SKM-1 treated with dmso at 0.1 percent for 144 hours (cell line): ENCODE measurements at regions not wholly inside any gene's neighbourhood (a gene's known extent, or its start where the extent isn't known, plus 50 kb on each side); places are given as distances from the start of the nearest gene placed in this dataset.
"Not testable (repeated sequence)": the region's sequence is repeated elsewhere in the genome, so short reads cannot be mapped to it uniquely, and the experiment has no call there.

ENCODE experiments used
- DNase-seq: peaks from one replicate; lab custom pipeline; 2025; ENCODE audit not compliant: unreplicated experiment; lab: John Stamatoyannopoulos, UW

- DNase-seq = no peak
Observed at GRCh38 chr19:27962264-27962663, 1250.7 kb downstream of the UQCRFS1 start.

DNA sequence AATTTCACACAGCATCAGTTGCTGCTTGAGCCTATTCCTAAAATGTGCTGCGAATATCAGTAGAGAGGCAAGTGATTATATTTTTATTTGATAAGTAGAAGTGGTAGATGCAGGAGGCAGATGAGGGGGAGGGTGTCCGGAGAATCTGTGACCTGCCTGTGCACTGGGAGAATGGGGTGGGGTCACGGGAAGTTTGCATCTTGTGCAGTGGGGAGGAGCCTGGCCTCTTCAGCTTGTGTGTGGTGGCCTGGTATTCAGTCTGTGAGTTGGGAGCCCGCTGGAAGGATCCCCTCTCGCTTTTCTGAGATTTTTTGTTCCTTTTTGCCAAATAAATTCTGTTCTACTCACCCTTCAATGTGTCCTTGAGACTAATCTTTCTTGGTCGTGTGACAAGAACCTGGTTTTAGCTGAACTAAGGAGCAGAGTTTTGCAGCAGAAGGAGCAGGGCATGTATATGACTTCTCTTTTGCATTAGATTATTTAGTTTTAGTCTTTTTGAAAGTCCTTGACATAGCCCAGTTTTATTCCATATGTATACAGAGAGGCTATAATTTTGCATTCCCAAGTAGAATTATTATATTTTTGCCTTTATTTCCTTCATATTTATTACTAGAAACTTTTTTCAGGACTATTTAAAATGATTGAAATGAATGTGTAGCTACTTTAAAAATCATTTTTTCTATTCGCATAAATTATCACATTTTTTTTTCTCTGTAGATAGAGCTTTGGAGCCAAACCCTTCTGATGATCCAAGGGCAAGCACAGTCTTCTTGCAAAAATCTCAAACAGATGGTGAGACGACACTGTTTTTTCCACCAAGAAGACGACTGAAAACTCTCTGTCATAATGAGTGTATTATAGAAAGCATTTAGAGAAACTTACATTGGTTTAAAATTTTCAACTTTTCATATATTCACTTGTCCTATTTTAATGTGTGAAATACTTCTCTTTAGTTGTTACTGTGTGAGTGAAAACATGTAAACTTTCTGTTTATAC lies 1257.2 kb downstream of the UQCRFS1 start:
- DNase-seq = no peak

DNA sequence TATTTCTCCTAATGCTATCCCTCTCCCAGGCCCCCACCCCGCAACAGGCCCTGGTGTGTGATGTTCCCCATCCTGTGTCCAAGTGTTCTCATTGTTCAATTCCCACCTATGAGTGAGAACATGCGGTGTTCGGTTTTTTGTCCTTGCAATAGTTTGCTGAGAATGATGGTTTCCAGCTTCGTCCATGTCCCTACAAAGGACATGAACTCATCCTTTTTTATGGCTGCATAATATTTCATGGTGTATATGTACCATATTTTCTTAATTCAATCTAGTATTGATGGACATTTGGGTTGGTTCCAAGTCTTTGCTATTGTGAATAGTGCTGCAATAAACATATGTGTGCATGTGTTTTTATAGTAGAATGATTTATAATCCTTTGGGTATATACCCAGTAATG lies 1270.3 kb downstream of the UQCRFS1 start:
- DNase-seq = not testable (repeated sequence)

- no peak for DNase-seq
Observed at GRCh38 chr19:27936139-27936538, 1276.8 kb downstream of the UQCRFS1 start.

DNA sequence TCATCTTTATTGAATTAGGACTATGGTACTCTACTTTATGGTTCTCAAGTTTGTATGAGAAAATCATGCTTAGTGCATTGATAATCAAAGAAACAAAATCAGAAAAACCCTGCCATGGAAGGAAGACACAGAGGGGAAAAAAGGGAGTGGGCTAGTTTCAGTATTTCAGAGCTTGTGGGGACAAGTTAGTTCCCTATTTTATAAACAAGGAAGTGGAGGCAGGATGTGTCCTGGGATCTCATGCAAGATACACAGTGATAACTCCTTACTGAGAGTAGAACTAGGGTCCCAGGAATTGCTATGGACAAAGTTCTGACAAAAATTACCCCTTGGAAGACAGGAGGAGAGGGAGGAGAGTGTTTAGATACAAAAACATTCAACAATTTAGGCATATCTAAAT lies 1277.3 kb downstream of the UQCRFS1 start:
- peak; percentile 43 for DNase-seq

DNA sequence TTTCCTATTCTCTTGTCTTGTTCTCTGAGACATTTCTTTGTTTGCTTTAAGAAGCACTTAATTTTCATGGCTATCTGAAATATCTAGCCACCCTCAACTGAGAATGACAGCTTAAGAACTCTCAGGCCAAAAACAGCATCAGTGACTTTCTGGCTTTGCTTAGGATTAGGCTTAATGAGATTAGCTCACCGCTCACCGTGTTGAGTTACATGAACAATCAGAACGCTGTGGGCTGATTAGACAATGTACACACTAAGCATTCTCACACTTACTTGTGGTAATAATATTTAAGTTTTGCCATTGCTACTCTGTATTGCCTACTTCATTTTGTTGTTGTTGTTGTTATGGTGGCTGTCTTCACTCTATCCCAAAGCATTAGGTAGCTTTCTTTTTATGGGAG lies 1283.6 kb downstream of the UQCRFS1 start:
- no peak for DNase-seq

GRCh38 chr19:27925202-27925601 lies 1287.7 kb downstream of the UQCRFS1 start:
- DNase-seq = no peak

DNA sequence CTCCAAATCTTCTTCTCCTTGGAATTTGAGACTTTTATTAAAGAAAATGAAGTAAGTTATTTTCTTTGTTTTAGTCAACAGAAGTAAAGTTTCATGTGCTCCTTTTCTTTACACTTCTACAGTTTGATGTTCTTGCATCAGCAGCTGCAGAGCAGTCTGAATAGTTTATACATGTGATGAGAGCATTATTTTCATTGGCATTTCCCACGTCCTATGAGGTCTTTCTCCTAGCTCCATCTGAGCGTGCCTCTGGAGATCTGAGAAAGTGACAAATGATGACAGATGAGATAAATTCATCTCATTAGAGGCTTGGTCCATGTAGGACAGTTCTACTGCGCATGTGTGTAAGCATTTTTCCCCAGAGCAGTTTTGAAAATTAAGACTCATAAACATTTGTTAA lies 1290.0 kb downstream of the UQCRFS1 start:
- DNase-seq = no peak

DNA sequence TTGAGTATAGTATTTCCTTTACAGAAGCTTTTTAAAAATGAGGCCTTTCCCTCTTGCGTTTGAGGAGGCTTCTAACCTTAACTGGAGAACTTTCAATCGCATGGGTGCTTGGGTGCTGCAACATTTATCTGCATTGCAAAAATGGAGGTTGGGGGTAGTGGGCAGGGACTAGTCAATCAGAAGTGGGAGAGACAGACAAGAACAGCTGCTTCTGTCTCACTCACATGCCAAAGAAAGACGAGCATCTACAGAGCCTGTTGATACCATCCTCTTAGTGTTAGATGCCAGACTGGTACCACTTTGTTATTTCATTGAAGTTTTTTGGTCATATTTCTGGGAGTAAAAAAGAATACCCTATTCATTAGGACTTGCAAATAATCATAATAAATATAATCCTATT lies 1292.2 kb downstream of the UQCRFS1 start:
- DNase-seq = no peak

- no peak for DNase-seq
Observed at GRCh38 chr19:27918818-27919217, 1294.1 kb downstream of the UQCRFS1 start.

DNA sequence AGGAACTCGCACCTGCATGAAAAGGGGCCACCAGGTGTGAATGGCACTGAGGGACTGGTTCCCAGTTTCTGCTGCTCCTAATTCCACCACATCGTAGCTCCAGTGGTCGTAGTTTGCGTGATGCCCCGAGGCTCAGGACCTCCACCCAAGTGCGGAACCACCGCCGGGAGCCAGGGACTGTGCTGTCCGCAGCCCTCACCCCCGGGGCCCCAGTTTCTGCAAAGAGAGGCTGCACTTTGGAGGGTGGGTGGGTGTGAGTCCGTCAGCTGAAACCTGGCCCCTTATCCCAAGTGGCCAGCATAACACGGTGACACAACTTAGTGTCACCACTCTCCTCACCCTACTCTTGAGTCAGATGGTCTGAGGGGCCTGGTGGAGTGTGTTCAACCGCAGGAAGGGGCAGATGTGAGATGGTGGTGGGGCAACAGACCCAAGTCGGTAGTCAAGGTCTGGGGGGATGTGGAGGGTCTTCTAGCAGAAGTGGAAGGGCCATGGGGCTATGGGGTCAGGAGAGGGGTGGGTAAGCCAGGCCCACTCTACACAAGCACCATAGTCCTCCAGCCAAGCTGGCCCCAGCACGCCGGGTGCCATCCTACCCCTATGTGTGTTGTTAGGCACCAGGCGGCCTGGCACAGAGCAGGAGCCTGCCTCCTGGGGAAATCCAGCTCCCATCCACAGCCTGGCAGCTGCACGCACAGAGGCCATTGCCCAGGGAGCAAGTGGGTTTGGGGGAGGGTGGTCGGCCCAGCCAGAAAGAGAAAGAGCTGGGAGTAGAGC lies 1301.6 kb downstream of the UQCRFS1 start:
- DNase-seq = no peak

GRCh38 chr19:27909861-27910260 lies 1303.1 kb downstream of the UQCRFS1 start:
- DNase-seq = no peak

GRCh38 chr19:27909185-27909840 lies 1303.6 kb downstream of the UQCRFS1 start:
- no peak for DNase-seq

GRCh38 chr19:27906081-27906480 lies 1306.9 kb downstream of the UQCRFS1 start:
- no peak for DNase-seq

DNA sequence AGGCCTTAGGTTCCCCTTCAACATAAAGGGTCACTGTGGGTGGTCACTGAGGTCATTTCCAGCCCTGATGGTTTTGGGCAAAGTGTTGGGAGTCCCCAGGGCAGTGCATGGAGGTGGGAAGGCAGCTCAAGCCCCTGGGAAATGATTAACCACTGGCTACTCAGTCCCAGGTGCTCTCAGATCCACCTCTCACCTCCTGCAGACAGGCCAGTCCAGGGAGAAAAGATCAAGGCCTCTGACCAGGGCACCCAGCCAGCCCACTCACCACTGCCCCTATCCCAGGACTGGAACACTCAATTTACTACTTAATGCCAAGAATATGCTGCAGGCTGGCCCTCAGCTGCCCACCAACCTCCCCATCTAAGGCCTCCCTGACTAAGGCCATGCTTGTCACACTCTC lies 1307.9 kb downstream of the UQCRFS1 start:
- no peak for DNase-seq

GRCh38 chr19:27901078-27901477 lies 1311.9 kb downstream of the UQCRFS1 start:
- DNase-seq = no peak

GRCh38 chr19:27896091-27896490 lies 1316.9 kb downstream of the UQCRFS1 start:
- DNase-seq = no peak

- DNase-seq = no peak
Observed at GRCh38 chr19:27894906-27895754, 1317.8 kb downstream of the UQCRFS1 start.

DNA sequence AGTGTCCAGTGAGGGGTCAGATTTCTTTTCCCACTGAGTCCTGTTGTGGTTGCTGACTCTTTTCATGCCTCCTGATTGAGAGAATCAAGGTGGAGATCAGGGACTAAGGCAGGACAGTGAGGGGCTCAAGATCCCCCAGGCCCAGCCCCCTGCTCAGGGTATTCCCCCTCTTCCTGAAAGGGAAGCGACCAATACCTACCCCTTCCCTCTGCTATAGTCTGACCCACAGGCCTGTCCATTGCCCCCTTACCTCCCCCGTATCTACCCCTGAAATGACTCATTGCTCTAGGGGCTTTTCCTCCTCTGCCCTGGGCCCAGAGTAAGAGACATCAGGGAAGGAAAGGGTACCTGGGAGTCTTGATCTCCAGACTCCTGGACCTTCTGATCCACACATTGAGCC lies 1320.5 kb downstream of the UQCRFS1 start:
- no peak for DNase-seq

- no peak for DNase-seq
Observed at GRCh38 chr19:27891411-27891810, 1321.5 kb downstream of the UQCRFS1 start.

DNA sequence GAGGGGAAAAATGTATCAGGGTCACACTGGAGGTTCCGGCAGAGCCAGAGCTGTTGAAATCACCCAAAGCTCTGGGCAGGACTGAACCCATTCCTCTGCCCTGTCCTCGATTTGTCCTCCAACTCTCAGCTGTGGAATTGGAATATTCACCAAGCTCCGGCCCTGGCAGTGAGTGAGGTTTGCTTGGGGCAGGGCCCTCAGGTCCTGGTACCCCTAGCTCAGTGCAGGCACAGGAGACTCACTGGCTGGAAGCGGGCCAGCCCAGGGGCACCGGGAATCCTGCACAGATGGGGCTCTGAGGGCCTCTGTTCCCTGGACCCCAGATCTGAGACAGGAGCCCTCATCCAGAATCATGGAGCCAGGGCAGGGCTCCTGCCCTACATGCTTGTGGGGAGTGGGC lies 1322.3 kb downstream of the UQCRFS1 start:
- DNase-seq = no peak
